ENCODE measurements at regions not wholly inside any gene's neighbourhood (a gene's known extent, or its start where the extent isn't known, plus 50 kb on each side); places are given as distances from the start of the nearest gene placed in this dataset.

GRCh38 chr21:22627911-22628310 lies 1629.7 kb downstream of the NCAM2 start:
- DNase-seq, result no peak

- DNase-seq, result no peak
These were observed 1632.8 kb downstream of the NCAM2 start for GRCh38 chr21:22630953-22631465.

GRCh38 chr21:22632176-22632575 lies 1634.0 kb downstream of the NCAM2 start:
- DNase-seq, result no peak

GRCh38 chr21:22649246-22649645 lies 1651.0 kb downstream of the NCAM2 start:
- DNase-seq, result no peak

GRCh38 chr21:22650226-22650625 lies 1652.0 kb downstream of the NCAM2 start:
- no peak for DNase-seq

- no peak for DNase-seq
These were observed 1659.6 kb downstream of the NCAM2 start for GRCh38 chr21:22657781-22658180.

- DNase-seq, result no peak
These were observed 1671.9 kb downstream of the NCAM2 start for GRCh38 chr21:22670148-22670547.

- DNase-seq, result no peak
These were observed 1681.0 kb downstream of the NCAM2 start for GRCh38 chr21:22679207-22679606.

- DNase-seq, result no peak
These were observed 1693.4 kb downstream of the NCAM2 start for GRCh38 chr21:22691658-22692057.

- no peak for DNase-seq
These were observed 1705.3 kb downstream of the NCAM2 start for GRCh38 chr21:22703521-22703920.

GRCh38 chr21:22710721-22711120 lies 1712.5 kb downstream of the NCAM2 start:
- no peak for DNase-seq

GRCh38 chr21:22711636-22712035 lies 1713.4 kb downstream of the NCAM2 start:
- no peak for DNase-seq

GRCh38 chr21:22725436-22725835 lies 1727.2 kb downstream of the NCAM2 start:
- DNase-seq, result no peak

GRCh38 chr21:22728091-22728490 lies 1729.9 kb downstream of the NCAM2 start:
- DNase-seq, result no peak

- DNase-seq, result no peak
These were observed 1744.9 kb downstream of the NCAM2 start for GRCh38 chr21:22743085-22743484.

GRCh38 chr21:22754746-22755145 lies 1756.5 kb downstream of the NCAM2 start:
- no peak for DNase-seq

- no peak for DNase-seq
These were observed 1760.3 kb downstream of the NCAM2 start for GRCh38 chr21:22758478-22758877.

- no peak for DNase-seq
These were observed 1764.3 kb downstream of the NCAM2 start for GRCh38 chr21:22762463-22762862.

- DNase-seq, result no peak
These were observed 1765.2 kb downstream of the NCAM2 start for GRCh38 chr21:22763442-22763841.

- no peak for DNase-seq
These were observed 1766.0 kb downstream of the NCAM2 start for GRCh38 chr21:22764222-22764621.

- DNase-seq, result no peak
These were observed 1793.2 kb downstream of the NCAM2 start for GRCh38 chr21:22791376-22791775.

- DNase-seq, result no peak
These were observed 1793.9 kb downstream of the NCAM2 start for GRCh38 chr21:22791986-22792560.

GRCh38 chr21:22795091-22795490 lies 1796.9 kb downstream of the NCAM2 start:
- no peak for DNase-seq

- no peak for DNase-seq
These were observed 1797.4 kb downstream of the NCAM2 start for GRCh38 chr21:22795644-22796043.

- no peak for DNase-seq
These were observed 1797.9 kb downstream of the NCAM2 start for GRCh38 chr21:22796147-22796546.

Measured in DMS153 (cell line).